K562 (cell line): ENCODE measurements at regions not wholly inside any gene's neighbourhood (a gene's known extent, or its start where the extent isn't known, plus 50 kb on each side); places are given as distances from the start of the nearest gene placed in this dataset.

Experiments used
- ZNF699 ChIP-seq: fragments of 250-450 bp; sonication (Bioruptor Pico); IDR thresholded peaks from 2 replicates; pipeline ENCODE4 v1.8.0; 2021; ENCODE audit warnings: mild to moderate bottlenecking, moderate library complexity; ENCODE audit not compliant: insufficient replicate concordance
- TF ChIP-seq, protein P1 (sequence below): fragments of 200-600 bp; sonication (generic); IDR thresholded peaks from one replicate; pipeline ENCODE4 v1.6.1; 2012; ENCODE audit warnings: mild to moderate bottlenecking, low read depth, low read length, inconsistent platforms

DNA sequence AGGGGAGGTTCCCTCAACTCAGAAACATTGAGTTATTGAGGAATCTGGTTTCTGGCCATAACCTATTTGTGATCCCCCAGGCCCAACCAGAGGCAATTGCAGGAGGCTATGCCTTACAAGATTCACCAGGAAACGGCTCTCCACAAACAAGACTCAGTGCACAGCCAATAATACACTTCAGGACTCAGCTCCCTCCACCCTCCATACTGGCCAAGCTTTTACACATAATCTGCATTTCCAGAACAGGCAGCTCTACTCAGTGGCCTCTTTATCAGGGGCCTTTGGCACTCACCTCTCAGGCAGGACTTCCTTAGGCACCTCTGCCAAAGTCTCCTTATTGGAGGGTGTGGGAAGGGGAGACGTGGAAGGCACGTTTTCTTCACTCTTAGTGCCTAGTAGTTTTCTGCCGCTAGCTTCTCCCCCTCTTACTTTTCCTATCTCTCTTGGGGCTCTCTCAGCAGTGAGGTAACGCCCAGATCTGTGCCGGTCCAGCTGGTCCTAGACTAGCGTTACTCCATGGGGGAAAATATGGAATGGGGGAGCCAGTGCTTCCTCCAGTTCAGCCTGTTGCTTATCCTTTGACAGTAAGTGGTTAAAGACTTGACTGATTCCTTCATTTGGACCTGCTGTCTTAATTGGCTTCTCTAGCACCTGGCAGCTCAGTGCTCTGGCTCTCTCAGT is 62.8 kb upstream of the ANO3 start (continued):
- TF ChIP-seq, protein P1, sequence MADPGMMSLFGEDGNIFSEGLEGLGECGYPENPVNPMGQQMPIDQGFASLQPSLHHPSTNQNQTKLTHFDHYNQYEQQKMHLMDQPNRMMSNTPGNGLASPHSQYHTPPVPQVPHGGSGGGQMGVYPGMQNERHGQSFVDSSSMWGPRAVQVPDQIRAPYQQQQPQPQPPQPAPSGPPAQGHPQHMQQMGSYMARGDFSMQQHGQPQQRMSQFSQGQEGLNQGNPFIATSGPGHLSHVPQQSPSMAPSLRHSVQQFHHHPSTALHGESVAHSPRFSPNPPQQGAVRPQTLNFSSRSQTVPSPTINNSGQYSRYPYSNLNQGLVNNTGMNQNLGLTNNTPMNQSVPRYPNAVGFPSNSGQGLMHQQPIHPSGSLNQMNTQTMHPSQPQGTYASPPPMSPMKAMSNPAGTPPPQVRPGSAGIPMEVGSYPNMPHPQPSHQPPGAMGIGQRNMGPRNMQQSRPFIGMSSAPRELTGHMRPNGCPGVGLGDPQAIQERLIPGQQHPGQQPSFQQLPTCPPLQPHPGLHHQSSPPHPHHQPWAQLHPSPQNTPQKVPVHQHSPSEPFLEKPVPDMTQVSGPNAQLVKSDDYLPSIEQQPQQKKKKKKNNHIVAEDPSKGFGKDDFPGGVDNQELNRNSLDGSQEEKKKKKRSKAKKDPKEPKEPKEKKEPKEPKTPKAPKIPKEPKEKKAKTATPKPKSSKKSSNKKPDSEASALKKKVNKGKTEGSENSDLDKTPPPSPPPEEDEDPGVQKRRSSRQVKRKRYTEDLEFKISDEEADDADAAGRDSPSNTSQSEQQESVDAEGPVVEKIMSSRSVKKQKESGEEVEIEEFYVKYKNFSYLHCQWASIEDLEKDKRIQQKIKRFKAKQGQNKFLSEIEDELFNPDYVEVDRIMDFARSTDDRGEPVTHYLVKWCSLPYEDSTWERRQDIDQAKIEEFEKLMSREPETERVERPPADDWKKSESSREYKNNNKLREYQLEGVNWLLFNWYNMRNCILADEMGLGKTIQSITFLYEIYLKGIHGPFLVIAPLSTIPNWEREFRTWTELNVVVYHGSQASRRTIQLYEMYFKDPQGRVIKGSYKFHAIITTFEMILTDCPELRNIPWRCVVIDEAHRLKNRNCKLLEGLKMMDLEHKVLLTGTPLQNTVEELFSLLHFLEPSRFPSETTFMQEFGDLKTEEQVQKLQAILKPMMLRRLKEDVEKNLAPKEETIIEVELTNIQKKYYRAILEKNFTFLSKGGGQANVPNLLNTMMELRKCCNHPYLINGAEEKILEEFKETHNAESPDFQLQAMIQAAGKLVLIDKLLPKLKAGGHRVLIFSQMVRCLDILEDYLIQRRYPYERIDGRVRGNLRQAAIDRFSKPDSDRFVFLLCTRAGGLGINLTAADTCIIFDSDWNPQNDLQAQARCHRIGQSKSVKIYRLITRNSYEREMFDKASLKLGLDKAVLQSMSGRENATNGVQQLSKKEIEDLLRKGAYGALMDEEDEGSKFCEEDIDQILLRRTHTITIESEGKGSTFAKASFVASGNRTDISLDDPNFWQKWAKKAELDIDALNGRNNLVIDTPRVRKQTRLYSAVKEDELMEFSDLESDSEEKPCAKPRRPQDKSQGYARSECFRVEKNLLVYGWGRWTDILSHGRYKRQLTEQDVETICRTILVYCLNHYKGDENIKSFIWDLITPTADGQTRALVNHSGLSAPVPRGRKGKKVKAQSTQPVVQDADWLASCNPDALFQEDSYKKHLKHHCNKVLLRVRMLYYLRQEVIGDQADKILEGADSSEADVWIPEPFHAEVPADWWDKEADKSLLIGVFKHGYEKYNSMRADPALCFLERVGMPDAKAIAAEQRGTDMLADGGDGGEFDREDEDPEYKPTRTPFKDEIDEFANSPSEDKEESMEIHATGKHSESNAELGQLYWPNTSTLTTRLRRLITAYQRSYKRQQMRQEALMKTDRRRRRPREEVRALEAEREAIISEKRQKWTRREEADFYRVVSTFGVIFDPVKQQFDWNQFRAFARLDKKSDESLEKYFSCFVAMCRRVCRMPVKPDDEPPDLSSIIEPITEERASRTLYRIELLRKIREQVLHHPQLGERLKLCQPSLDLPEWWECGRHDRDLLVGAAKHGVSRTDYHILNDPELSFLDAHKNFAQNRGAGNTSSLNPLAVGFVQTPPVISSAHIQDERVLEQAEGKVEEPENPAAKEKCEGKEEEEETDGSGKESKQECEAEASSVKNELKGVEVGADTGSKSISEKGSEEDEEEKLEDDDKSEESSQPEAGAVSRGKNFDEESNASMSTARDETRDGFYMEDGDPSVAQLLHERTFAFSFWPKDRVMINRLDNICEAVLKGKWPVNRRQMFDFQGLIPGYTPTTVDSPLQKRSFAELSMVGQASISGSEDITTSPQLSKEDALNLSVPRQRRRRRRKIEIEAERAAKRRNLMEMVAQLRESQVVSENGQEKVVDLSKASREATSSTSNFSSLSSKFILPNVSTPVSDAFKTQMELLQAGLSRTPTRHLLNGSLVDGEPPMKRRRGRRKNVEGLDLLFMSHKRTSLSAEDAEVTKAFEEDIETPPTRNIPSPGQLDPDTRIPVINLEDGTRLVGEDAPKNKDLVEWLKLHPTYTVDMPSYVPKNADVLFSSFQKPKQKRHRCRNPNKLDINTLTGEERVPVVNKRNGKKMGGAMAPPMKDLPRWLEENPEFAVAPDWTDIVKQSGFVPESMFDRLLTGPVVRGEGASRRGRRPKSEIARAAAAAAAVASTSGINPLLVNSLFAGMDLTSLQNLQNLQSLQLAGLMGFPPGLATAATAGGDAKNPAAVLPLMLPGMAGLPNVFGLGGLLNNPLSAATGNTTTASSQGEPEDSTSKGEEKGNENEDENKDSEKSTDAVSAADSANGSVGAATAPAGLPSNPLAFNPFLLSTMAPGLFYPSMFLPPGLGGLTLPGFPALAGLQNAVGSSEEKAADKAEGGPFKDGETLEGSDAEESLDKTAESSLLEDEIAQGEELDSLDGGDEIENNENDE: no peak
- TF ChIP-seq ZNF699 (CRISPR knock-in tag): no peak
